ENCODE measurements at regions not wholly inside any gene's neighbourhood (a gene's known extent, or its start where the extent isn't known, plus 50 kb on each side); places are given as distances from the start of the nearest gene placed in this dataset.

DNA sequence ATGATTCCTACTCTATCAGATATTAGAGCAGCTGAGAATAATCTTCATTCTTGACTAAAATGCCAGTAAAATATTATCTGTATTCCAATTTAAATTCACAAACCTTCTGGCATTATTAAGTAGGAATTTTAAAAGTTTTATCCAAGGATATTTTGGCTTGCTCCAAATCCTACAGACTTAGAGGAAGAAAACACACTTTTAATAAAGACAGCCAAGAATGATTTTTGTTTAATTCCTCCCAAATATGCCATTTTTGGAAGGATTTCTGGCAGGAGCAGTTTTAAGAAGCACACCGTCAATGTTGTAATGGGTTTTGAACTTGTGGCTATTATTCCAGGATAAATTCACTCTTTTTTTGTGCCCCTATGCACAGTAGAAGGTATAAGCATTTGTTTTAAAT lies 355.1 kb downstream of the SLITRK5 start:
- TF ChIP-seq POLR2A (IDR thresholded peaks at IDR 0.05) (no peak), EP300 (IDR thresholded peaks at IDR 0.05) (no peak)
- TF ChIP-seq, protein P1, sequence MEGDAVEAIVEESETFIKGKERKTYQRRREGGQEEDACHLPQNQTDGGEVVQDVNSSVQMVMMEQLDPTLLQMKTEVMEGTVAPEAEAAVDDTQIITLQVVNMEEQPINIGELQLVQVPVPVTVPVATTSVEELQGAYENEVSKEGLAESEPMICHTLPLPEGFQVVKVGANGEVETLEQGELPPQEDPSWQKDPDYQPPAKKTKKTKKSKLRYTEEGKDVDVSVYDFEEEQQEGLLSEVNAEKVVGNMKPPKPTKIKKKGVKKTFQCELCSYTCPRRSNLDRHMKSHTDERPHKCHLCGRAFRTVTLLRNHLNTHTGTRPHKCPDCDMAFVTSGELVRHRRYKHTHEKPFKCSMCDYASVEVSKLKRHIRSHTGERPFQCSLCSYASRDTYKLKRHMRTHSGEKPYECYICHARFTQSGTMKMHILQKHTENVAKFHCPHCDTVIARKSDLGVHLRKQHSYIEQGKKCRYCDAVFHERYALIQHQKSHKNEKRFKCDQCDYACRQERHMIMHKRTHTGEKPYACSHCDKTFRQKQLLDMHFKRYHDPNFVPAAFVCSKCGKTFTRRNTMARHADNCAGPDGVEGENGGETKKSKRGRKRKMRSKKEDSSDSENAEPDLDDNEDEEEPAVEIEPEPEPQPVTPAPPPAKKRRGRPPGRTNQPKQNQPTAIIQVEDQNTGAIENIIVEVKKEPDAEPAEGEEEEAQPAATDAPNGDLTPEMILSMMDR (IDR thresholded peaks at IDR 0.05), result no peak

Data from ovary (tissue), 3 donors.